OCI-LY1 (cell line): ENCODE measurements at regions not wholly inside any gene's neighbourhood (a gene's known extent, or its start where the extent isn't known, plus 50 kb on each side); places are given as distances from the start of the nearest gene placed in this dataset.
"Not testable (repeated sequence)": the region's sequence is repeated elsewhere in the genome, so short reads cannot be mapped to it uniquely, and the experiment has no call there.

Experiments
- CTCF ChIP-seq: fragments of 200-600 bp; sonication (generic), shearing (Covaris generic); IDR thresholded peaks from 2 replicates; pipeline ENCODE4 v1.5.1; 2017; ENCODE audit warnings: mild to moderate bottlenecking, antibody characterized with exemption, low read length, moderate library complexity, mixed read lengths
- EZH2 ChIP-seq: fragments of 200-600 bp; sonication (generic), shearing (Covaris generic); IDR thresholded peaks from 2 replicates; pipeline ENCODE4 v1.8.0; 2017; ENCODE audit warnings: borderline replicate concordance, mixed run types, mild to moderate bottlenecking, antibody characterized with exemption, low read length, moderate library complexity, mixed read lengths

- TF ChIP-seq CTCF, EZH2: not testable (repeated sequence)
Measured at GRCh38 chr17:30602396-30602795, 125.2 kb downstream of the GOSR1 start.
